Activated T-cell treated with anti-CD3 and anti-CD28 coated beads, Interleukin-2, amount 50 U/mL, for 72 hours (primary cell): ENCODE measurements at regions not wholly inside any gene's neighbourhood (a gene's known extent, or its start where the extent isn't known, plus 50 kb on each side); places are given as distances from the start of the nearest gene placed in this dataset.

Experiments used
- ATAC-seq, 2 donors: fragments of 150-1000 bp; cut with Tn5 transposase; replicated peaks in 1 of 2; 2 replicates each; pipeline ENCODE4 v1.10.0; 2021; ENCODE audit warnings: moderate library complexity in 2 of 2, mild to moderate bottlenecking in 1 of 2
- DNase-seq, 2 donors: peaks; one replicate each; pipeline ENCODE4 v3.0.0; 2021 to 2022; ENCODE audit warnings: mixed read lengths in 1 of 2
- H3K27ac Mint-ChIP-seq: one replicate; pipeline ENCODE4 v1.8.0; 2022; ENCODE audit warnings: mild to moderate bottlenecking, moderate library complexity, mixed read lengths
- H3K27me3 Mint-ChIP-seq: one replicate; pipeline ENCODE4 v1.8.0; 2022; ENCODE audit warnings: low read depth, mixed read lengths
- H3K36me3 Mint-ChIP-seq, 2 donors: one replicate each; pipeline ENCODE4 v1.8.0; 2022; ENCODE audit warnings: mixed read lengths in 2 of 2, mild to moderate bottlenecking in 1 of 2; ENCODE audit not compliant: insufficient read depth in 2 of 2
- H3K4me1 Mint-ChIP-seq: one replicate; pipeline ENCODE4 v1.8.0; 2022; ENCODE audit warnings: low read depth, mixed read lengths
- H3K4me3 Mint-ChIP-seq, 2 donors: one replicate each; pipeline ENCODE4 v1.8.0; 2022; ENCODE audit warnings: mild to moderate bottlenecking in 2 of 2, mixed read lengths in 2 of 2, moderate library complexity in 2 of 2
- H3K9me3 Mint-ChIP-seq, 2 donors: one replicate each; pipeline ENCODE4 v1.8.0; 2022; ENCODE audit warnings: mixed read lengths in 2 of 2

DNA sequence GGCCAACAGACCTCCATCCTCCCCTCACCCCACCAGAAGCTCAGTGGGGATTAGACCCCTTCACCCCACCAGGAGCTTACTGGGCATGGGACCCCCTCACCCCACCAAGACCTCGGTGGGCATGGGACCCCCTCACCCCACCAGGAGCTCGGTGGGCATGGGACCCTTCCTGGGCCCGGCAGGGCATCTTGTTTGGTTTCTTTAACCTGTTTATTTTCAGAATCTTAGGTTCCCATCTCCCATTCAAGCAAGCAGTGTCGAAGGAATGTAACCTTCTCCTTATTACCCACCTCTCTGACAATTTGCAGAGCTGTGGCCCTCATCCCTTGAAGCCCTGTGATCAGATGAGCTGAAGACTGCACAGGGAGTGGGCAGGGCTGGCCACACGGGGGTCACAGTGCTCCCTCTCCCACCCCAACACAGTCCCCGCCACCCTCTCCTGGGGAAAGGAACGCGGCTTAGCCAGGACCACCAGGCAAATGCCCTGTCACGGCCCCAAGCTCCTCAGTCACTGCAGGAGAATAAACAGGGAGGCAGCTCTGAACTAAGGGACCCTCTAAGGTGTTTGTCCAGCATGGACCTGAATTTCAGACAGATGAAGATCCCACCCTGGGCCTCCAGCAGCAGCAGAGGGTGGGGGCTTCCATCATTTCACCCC, 330.0 kb downstream of the NPHP4 start:
- peak in 1 of 2 donors; percentile 24 for ATAC-seq
- no peaks in the 10 kb centered on the region for H3K9me3 Mint-ChIP-seq
- H3K36me3 Mint-ChIP-seq, result no peaks in the 10 kb centered on the region
- H3K27ac Mint-ChIP-seq, result no peak overlapping the region
- peaks cover 5% of the 10 kb centered on the region for H3K4me1 Mint-ChIP-seq
- DNase-seq, result no peak
- H3K4me3 Mint-ChIP-seq, result no peak overlapping the region
- no peaks in the 10 kb centered on the region for H3K27me3 Mint-ChIP-seq

DNA sequence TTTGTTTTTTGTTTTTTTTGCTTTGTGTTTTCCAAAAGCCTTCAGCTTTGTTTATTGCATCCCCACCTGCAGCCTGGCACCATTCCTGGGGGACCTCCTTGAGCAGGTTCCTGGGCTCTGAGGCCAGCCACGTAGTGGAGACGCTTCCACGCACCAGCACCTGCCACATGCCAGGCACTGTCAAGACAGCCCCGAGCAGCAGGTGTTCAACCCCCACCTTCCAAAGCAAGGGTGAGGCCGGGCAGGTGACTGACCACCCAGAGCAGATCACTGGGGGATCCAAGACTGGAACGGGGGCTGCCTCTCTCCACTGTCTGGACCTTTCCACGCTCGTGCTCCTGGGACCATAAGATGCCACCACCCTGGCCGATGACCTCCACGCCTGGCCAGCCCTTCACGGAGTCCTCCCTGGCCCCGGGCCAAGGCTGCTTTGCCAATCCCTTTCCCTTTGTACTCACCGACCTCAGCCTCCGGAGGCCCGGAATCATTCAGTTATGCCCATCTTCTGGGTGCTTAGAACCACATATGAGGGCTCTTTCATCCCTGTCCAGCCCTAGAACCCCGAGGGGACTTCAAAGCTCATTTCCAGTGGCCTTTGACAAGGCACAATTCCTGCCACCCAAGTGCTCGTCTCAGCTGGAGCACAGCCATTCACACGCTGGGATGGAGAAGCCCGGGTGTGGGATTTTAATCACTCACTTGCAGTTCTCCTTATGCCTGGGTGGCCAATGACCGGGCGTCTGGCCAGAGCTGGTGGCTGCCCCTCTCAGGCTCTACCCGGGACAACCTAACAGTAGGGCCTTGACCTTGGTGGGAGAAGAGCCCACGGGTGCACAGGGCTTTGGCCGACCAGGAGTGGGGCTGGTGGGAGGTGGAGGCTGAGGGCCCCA, 330.8 kb downstream of the NPHP4 start:
- ATAC-seq, result no peak
- Mint-ChIP-seq H3K9me3 (no peaks in the 10 kb centered on the region), H3K4me1 (peaks cover 5% of the 10 kb centered on the region), H3K27ac (no peak overlapping the region), H3K27me3 (no peaks in the 10 kb centered on the region), H3K36me3 (no peaks in the 10 kb centered on the region), H3K4me3 (no peak overlapping the region)
- DNase-seq, result no peak

DNA sequence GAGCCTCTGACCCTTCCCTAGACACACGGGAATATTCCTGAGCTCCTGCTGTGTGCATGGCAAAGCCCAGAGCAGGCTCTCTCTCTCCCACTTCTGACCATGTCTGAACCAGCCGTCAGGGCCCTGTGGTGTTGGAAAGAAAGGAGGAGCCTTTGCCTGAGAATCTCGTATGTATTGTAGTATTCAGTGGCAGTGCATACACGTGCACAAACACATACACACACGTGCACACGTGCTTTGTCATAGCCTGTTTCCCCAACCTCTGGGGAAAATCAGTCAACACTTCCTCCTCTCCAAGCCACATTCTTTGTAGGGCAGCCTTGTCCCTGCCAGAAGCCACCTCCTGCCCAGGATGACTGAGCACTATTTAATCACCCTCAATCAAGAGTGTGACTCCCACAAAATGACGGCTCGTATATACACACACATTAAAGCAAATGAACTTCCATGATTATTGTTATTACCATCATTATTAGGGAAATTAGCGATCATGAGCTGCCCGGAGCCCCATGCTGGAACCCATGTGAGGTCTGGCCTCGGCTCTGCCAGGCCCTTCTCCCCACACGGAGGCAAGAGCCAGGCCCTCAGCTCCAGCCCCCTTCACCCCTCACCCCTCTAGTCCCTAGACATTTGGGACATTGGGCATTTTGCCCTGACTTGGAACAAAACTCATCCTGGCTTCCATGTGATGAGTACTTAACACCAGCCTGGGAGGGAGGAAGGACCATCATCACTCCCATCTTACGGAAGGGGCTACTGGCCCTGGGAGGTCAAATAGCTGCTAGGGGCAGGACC, 331.9 kb downstream of the NPHP4 start:
- no peaks in the 10 kb centered on the region for H3K27me3 Mint-ChIP-seq
- peaks cover 5% of the 10 kb centered on the region for H3K4me1 Mint-ChIP-seq
- H3K9me3 Mint-ChIP-seq, result peaks cover 0 to 3% of the 10 kb centered on the region in 2 donors
- H3K27ac Mint-ChIP-seq, result no peak overlapping the region
- no peak overlapping the region for H3K4me3 Mint-ChIP-seq
- DNase-seq (no peak), ATAC-seq (peak in 1 of 2 donors; percentile 42)
- no peaks in the 10 kb centered on the region for H3K36me3 Mint-ChIP-seq

DNA sequence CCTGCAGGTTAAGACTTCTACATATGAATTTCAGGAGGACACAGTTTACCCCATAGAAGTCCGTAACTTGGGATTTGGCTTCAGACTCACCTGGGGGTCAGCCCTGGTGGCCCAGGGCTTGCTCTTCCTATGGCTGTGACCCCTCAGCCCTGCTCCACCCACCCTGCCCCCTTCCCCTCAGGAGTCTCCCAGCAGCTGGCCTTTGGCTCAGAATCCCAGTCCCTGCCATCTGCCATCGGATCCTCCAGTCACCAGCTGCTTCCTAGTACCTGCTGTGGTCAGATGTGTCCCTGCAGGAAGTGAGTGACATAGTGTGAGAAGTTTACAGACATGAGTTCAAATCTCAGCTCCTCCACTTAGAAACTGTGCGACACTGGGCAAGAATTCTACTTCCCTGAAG, 332.6 kb downstream of the NPHP4 start:
- H3K27ac Mint-ChIP-seq, result no peak overlapping the region
- H3K27me3 Mint-ChIP-seq, result no peaks in the 10 kb centered on the region
- peaks cover 5% of the 10 kb centered on the region for H3K4me1 Mint-ChIP-seq
- DNase-seq, result no peak
- ATAC-seq, result no peak
- H3K36me3 Mint-ChIP-seq, result no peaks in the 10 kb centered on the region
- no peak overlapping the region for H3K4me3 Mint-ChIP-seq
- H3K9me3 Mint-ChIP-seq, result peaks cover 0 to 3% of the 10 kb centered on the region in 2 donors

DNA sequence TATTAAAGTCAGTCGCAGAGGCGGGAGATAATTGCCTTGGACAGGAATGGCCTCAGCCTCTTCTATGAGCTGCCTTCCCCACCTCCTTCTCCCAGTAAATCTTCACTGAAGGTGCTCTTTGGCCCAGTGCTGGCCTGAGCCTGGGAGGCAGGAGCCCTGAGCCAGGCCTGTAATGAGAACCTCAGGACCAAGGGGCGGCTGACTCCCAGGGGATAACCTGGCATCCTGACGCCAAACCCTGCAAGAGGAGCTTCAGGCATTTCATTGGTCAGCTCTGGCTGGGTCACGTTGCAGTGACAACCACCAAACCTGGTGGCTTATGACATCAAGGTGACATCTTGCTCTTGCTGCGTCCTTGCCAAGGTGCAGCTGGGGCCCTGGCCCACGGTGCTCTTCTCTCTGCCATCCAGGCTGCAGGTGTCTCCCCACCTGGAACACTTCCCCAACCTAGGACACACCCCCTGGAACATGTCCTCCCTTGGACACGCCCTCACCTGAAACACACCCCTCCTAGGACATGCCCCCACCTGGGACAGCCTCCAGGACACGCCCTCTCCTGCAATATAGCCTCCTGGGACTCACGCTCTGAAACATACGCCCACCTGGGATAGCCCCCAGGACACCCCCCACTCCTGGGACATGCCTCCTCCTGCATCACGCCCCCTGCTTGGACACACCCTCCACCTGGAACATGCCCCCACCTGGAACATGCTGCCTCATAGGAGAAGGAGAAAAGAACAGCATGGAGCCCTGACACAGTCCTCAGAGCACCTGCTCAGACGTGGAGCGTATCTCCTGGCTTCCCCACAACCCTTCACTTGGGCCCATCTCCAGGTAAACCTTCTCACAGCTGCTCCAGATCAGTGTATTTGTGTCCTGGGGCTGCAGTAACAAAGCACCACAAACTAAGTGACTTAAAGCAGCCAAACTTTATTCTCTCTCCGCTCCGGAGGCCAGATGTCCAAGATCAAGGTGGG, 333.6 kb downstream of the NPHP4 start:
- Mint-ChIP-seq H3K36me3 (no peaks in the 10 kb centered on the region), H3K9me3 (peaks cover 2 to 5% of the 10 kb centered on the region in 2 donors), H3K4me1 (peaks cover 5% of the 10 kb centered on the region), H3K27me3 (no peaks in the 10 kb centered on the region), H3K4me3 (no peak overlapping the region), H3K27ac (no peak overlapping the region)
- DNase-seq (no peak), ATAC-seq (no peak)

DNA sequence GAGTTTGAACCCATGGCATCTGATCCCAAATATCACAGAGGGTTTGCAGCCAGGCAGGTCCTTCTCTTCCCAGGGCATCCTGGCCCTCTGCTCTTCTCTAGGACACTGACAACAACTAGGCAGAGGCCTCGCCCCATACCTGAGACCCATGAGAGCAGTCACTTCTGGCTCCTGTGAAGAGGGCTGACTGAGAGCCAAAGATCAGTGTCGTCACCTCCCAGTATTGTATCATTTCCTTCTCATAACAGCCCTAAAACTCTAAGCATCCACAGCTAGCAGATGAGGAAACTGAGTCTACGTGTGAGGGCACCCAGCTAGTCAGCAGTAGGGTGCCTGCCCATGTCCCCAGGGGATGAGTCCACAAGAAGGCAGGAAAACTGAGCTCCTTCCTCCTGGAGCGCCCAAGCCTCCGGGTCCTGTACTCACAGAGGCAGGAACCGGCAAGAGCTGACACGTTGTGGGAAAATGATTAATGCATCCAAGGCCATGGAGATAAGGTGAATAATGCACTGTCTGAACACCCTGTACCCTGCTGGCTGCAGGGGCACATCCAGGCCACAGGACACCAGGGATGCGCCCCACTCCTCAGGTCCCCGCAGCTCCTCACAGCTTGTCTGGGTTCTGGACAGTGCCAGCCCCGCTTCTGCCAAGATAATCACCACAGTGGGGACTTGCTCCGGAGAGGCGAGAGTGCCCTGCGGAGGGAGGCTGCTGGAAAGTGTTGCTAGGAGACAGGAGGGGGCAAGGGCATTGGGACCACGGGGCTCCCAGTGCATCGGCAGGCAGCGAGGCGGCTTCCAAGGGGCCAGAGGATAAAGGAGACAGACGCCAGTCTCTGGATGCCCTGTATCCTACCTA, 340.0 kb downstream of the NPHP4 start:
- peak in 1 of 2 donors; percentile 60 for ATAC-seq
- no peak overlapping the region for H3K4me3 Mint-ChIP-seq
- no peak for DNase-seq
- no peaks in the 10 kb centered on the region for H3K4me1 Mint-ChIP-seq
- H3K36me3 Mint-ChIP-seq, result peaks cover 0 to 2% of the 10 kb centered on the region in 2 donors
- H3K9me3 Mint-ChIP-seq, result peaks cover 2 to 5% of the 10 kb centered on the region in 2 donors
- H3K27me3 Mint-ChIP-seq, result peaks cover 19% of the 10 kb centered on the region
- H3K27ac Mint-ChIP-seq, result no peak overlapping the region

DNA sequence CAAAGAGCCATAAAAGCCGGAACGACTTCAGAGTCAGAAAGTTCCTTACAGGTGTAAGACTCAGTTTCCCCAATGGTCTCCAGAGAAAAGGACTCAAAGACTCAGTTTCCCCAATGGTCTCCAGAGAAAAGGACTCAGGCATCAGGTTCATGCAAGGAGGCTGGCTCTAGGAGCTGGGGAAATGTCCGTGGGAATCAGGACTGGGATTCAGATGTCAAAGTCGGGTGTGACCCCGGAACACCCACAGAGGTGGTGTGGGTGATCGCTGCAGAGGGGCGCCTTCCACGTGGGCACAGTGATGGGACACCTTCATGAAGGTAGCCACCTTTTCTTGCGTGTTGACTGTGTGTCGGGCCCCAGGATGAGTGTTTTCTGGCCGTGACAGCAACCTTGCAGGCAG, 340.8 kb downstream of the NPHP4 start:
- Mint-ChIP-seq H3K4me3 (no peak overlapping the region), H3K4me1 (no peaks in the 10 kb centered on the region), H3K27me3 (peaks cover 19% of the 10 kb centered on the region), H3K27ac (no peak overlapping the region), H3K36me3 (peaks cover 0 to 2% of the 10 kb centered on the region in 2 donors), H3K9me3 (peaks cover 2 to 5% of the 10 kb centered on the region in 2 donors)
- ATAC-seq, result no peak
- DNase-seq, result no peak

DNA sequence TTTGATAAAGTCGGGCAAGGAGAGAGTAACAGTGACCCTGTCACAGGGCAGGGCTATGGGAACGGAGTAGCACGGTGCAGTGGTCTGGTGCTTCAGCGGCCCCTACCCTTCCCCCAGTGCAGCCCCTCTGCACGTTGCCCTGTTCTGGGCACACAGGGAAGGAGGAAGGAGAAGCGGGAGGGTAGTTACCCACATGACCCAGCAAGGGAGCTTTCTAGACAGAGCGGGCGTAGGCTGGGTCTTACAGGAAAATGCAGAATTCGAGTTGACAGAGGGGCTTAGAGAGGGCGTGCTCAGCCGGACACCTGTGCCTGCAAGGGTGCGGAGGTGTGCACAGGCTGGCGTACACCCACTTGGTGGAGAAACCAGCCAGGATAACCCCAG, 341.2 kb downstream of the NPHP4 start:
- Mint-ChIP-seq H3K9me3 (peaks cover 2 to 5% of the 10 kb centered on the region in 2 donors), H3K36me3 (peaks cover 0 to 2% of the 10 kb centered on the region in 2 donors), H3K4me3 (no peak overlapping the region)

DNA sequence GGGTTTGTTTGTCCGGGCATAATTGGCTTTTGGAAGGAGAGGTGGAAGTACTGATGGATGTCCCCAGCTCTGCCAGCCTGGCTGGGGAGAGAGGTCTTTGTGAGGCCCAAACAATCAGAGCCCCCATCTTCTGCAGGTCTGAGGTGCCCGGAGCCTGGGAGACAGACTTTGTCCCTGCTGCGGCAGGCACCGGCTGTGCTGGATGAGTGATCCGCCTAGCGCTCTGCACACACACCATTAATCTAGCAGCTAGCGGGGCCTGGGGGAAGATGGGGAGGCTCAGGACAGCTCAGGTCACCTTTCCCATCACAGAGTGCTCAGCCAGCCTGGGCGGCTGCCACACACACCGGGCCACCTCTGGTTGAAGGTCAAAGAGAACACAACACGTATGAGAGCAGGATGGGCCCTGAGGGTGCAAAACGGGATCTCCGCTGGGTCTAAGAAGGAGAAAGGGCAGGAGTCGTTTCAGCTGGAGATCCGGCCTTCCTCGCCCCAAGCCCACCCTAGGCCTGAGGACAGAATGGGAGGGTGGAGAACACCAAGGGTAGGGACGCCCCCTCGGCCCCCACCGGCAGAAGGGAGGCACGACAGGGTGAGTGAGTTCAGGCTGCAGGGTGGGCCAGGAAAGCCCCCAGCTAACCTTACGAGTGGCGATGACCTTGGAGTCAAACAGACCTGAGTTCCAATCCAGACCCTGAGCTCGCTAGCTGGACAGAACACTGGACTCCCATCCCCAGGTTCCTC, 341.8 kb downstream of the NPHP4 start:
- no peak overlapping the region for H3K4me3 Mint-ChIP-seq
- DNase-seq, result no peak
- peaks cover 3 to 4% of the 10 kb centered on the region in 2 donors for H3K9me3 Mint-ChIP-seq
- H3K36me3 Mint-ChIP-seq, result peaks cover 1 to 2% of the 10 kb centered on the region in 2 donors
- peaks cover 19% of the 10 kb centered on the region for H3K27me3 Mint-ChIP-seq
- ATAC-seq, result no peak
- H3K27ac Mint-ChIP-seq, result no peak overlapping the region
- H3K4me1 Mint-ChIP-seq, result no peaks in the 10 kb centered on the region

More for the DNA sequence above, 341.2 kb downstream of the NPHP4 start:
- no peak for ATAC-seq
- H3K4me1 Mint-ChIP-seq, result no peaks in the 10 kb centered on the region
- peaks cover 19% of the 10 kb centered on the region for H3K27me3 Mint-ChIP-seq
- no peak overlapping the region for H3K27ac Mint-ChIP-seq
- no peak for DNase-seq

DNA sequence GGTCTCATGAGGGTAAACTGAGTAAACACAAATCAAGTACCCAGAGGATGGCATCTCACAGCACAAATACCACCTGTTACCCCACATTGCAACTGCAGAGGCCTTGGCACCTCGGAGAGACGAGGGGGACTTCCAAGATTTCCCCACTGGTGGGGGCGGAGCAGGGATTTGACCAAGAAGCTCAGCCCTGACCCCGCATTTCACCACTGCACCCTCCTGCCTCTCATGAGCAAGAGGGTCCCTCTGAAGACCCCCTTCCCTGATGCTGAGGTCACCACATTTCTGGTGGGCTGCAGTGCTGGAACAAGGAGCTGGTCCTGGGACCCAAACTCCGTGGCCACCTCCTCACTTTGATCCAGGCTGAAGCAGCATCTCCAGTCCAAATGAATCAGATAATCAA, 342.4 kb downstream of the NPHP4 start:
- DNase-seq (no peak), ATAC-seq (no peak)
- Mint-ChIP-seq H3K9me3 (peaks cover 4% of the 10 kb centered on the region in 2 donors), H3K36me3 (peaks cover 1 to 2% of the 10 kb centered on the region in 2 donors), H3K4me3 (no peak overlapping the region), H3K27ac (no peak overlapping the region), H3K27me3 (peaks cover 19% of the 10 kb centered on the region), H3K4me1 (no peaks in the 10 kb centered on the region)

DNA sequence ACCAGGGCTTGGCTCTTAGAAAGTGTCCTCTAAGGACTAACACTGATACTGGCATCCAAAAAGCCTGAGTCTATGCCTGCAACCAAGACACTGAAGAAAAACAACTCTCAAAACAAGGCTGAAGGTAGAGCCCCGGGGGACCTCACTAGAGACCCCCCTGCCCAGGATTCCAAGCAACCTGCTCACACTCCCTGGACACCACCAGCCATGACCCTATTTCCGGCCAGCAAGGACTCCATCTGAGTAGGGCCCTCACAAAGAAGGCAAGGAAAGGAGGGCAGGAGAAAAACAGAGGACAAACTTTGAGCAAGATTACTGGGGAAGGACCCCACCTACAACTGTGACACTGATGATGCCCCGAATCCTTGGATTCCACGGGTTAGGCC, 343.1 kb downstream of the NPHP4 start:
- H3K9me3 Mint-ChIP-seq, result peaks cover 4% of the 10 kb centered on the region in 2 donors
- no peak overlapping the region for H3K27ac Mint-ChIP-seq
- H3K36me3 Mint-ChIP-seq, result peaks cover 1 to 2% of the 10 kb centered on the region in 2 donors
- ATAC-seq (no peak), DNase-seq (no peak)
- peaks cover 19% of the 10 kb centered on the region for H3K27me3 Mint-ChIP-seq
- H3K4me1 Mint-ChIP-seq, result no peaks in the 10 kb centered on the region
- H3K4me3 Mint-ChIP-seq, result no peak overlapping the region
